Activated B cell treated with CpG ODN at 0.5 μM for 24 hours (primary cell): ENCODE measurements at regions not wholly inside any gene's neighbourhood (a gene's known extent, or its start where the extent isn't known, plus 50 kb on each side); places are given as distances from the start of the nearest gene placed in this dataset.

Experiments used
- ATAC-seq: fragments of 200-7000 bp; cut with Tn5 transposase; one replicate; pipeline ENCODE4 v1.10.0; 2021; ENCODE audit warnings: low read depth, mild to moderate bottlenecking, moderate library complexity
- CTCF ChIA-PET: fragments of 350-600 bp; sonication (Branson Sonifier 250); formaldehyde crosslinking; loops from one replicate; lab custom pipeline; 2021; ENCODE audit warnings: antibody characterized with exemption; lab: Charles Lee
- POLR2A ChIA-PET: fragments of 350-600 bp; sonication (Branson Sonifier 250); formaldehyde crosslinking; loops from one replicate; lab custom pipeline; 2021; ENCODE audit warnings: antibody characterized with exemption; lab: Charles Lee
- DNase-seq: peaks from one replicate; pipeline ENCODE4 v3.0.0; 2022
- H3K27ac Mint-ChIP-seq: one replicate; pipeline ENCODE4 v1.8.0; 2020; ENCODE audit warnings: mixed read lengths
- H3K27me3 Mint-ChIP-seq: one replicate; pipeline ENCODE4 v1.8.0; 2021; ENCODE audit warnings: mixed read lengths
- H3K36me3 Mint-ChIP-seq: one replicate; pipeline ENCODE4 v1.8.0; 2021; ENCODE audit warnings: low read depth, mixed read lengths
- H3K4me1 Mint-ChIP-seq: one replicate; pipeline ENCODE4 v1.8.0; 2021; ENCODE audit warnings: mixed read lengths
- H3K4me3 Mint-ChIP-seq: one replicate; pipeline ENCODE4 v1.8.0; 2020; ENCODE audit warnings: mild to moderate bottlenecking, mixed read lengths
- H3K9me3 Mint-ChIP-seq: one replicate; pipeline ENCODE4 v1.8.0; 2020; ENCODE audit warnings: mixed read lengths
- CTCF ChIP-seq: fragments of 200-600 bp; IDR thresholded peaks from one replicate; pipeline ENCODE4 v1.8.0; 2022; ENCODE audit warnings: antibody characterized with exemption, mild to moderate bottlenecking
- intact Hi-C: fragments of 100-400 bp; cut with micrococcal nuclease; formaldehyde crosslinking; loops from one replicate; pipeline ENCODE4 v1.15.1; 2024

GRCh38 chr2:129277585-129277981, 701.9 kb upstream of the RAB6C start:
- ChIA-PET POLR2A (no interaction called here), CTCF (no interaction called here)
- TF ChIP-seq CTCF: no peak
- Mint-ChIP-seq H3K9me3 (no peaks in the 10 kb centered on the region), H3K36me3 (no peaks in the 10 kb centered on the region), H3K27ac (no peak overlapping the region), H3K4me3 (no peak overlapping the region), H3K4me1 (no peaks in the 10 kb centered on the region), H3K27me3 (no peaks in the 10 kb centered on the region)
- intact Hi-C loops: no loop called here
- DNase-seq: no peak
- no peak for ATAC-seq

GRCh38 chr2:129281791-129282530, 697.5 kb upstream of the RAB6C start:
- Mint-ChIP-seq H3K36me3 (no peaks in the 10 kb centered on the region), H3K4me3 (no peak overlapping the region), H3K27me3 (no peaks in the 10 kb centered on the region), H3K9me3 (peaks cover 2% of the 10 kb centered on the region), H3K4me1 (no peaks in the 10 kb centered on the region), H3K27ac (no peak overlapping the region)
- no peak for TF ChIP-seq CTCF
- intact Hi-C loops: no loop called here
- POLR2A ChIA-PET: no interaction called here
- DNase-seq (no peak), ATAC-seq (no peak)
- CTCF ChIA-PET: no interaction called here

- CTCF ChIA-PET: no interaction called here
- POLR2A ChIA-PET: no interaction called here
- H3K36me3 Mint-ChIP-seq: no peaks in the 10 kb centered on the region
- no peak overlapping the region for H3K4me3 Mint-ChIP-seq
- H3K27me3 Mint-ChIP-seq: no peaks in the 10 kb centered on the region
- H3K4me1 Mint-ChIP-seq: no peaks in the 10 kb centered on the region
- H3K27ac Mint-ChIP-seq: no peak overlapping the region
- DNase-seq (no peak), ATAC-seq (no peak)
- H3K9me3 Mint-ChIP-seq: peaks cover 2% of the 10 kb centered on the region
- intact Hi-C loops: no loop called here
- TF ChIP-seq CTCF: no peak
Measured at GRCh38 chr2:129285012-129285411, 694.5 kb upstream of the RAB6C start.

- DNase-seq (no peak), ATAC-seq (no peak)
- Mint-ChIP-seq H3K27me3 (no peaks in the 10 kb centered on the region), H3K9me3 (peaks cover 6% of the 10 kb centered on the region), H3K36me3 (no peaks in the 10 kb centered on the region), H3K4me1 (no peaks in the 10 kb centered on the region), H3K27ac (no peak overlapping the region), H3K4me3 (no peak overlapping the region)
- no peak for TF ChIP-seq CTCF
- CTCF ChIA-PET: no interaction called here
- POLR2A ChIA-PET: no interaction called here
- intact Hi-C loops: no loop called here
Measured at GRCh38 chr2:129293326-129293725, 686.1 kb upstream of the RAB6C start.

GRCh38 chr2:129296396-129296795, 683.1 kb upstream of the RAB6C start:
- no peak overlapping the region for H3K27ac Mint-ChIP-seq
- peaks cover 5% of the 10 kb centered on the region for H3K27me3 Mint-ChIP-seq
- TF ChIP-seq CTCF: no peak
- ChIA-PET CTCF (no interaction called here), POLR2A (no interaction called here)
- no peaks in the 10 kb centered on the region for H3K36me3 Mint-ChIP-seq
- DNase-seq (no peak), ATAC-seq (no peak)
- H3K4me1 Mint-ChIP-seq: no peaks in the 10 kb centered on the region
- H3K4me3 Mint-ChIP-seq: no peak overlapping the region
- intact Hi-C loops: no loop called here
- H3K9me3 Mint-ChIP-seq: peaks cover 6% of the 10 kb centered on the region
